ENCODE measurements at regions not wholly inside any gene's neighbourhood (a gene's known extent, or its start where the extent isn't known, plus 50 kb on each side); places are given as distances from the start of the nearest gene placed in this dataset.

- no peak for TF ChIP-seq CTCF (IDR thresholded peaks at IDR 0.05)
- TF ChIP-seq POLR2A (IDR thresholded peaks at IDR 0.05), result no peak
These were observed 283.6 kb upstream of the PRDM9 start for GRCh38 chr5:23223846-23224245.

Data from thyroid gland (tissue), 4 donors.